Keratinocyte (primary cell): ENCODE measurements at regions not wholly inside any gene's neighbourhood (a gene's known extent, or its start where the extent isn't known, plus 50 kb on each side); places are given as distances from the start of the nearest gene placed in this dataset.

Experiments used
- EZH2 ChIP-seq: IDR thresholded peaks from one replicate; pipeline ENCODE4 v1.6.1; 2012; ENCODE audit warnings: inconsistent platforms, mild to moderate bottlenecking, low read length, moderate library complexity
- TF ChIP-seq, protein P1 (sequence below), 3 experiments: IDR thresholded peaks in 1 of 3; conservative IDR thresholded peaks in 1 of 3; optimal IDR thresholded peaks in 1 of 3; 2 replicates in 2 of 3; 3 replicates in 1 of 3; pipeline versions ENCODE3 to v1.5.1; 2011; ENCODE audit warnings: low read length in 3 of 3, mild to moderate bottlenecking in 3 of 3, moderate library complexity in 2 of 3, control low read depth in 1 of 3, inconsistent platforms in 1 of 3; ENCODE audit not compliant: insufficient read depth in 2 of 3; ENCODE audit errors: extremely low read depth in 1 of 3

DNA sequence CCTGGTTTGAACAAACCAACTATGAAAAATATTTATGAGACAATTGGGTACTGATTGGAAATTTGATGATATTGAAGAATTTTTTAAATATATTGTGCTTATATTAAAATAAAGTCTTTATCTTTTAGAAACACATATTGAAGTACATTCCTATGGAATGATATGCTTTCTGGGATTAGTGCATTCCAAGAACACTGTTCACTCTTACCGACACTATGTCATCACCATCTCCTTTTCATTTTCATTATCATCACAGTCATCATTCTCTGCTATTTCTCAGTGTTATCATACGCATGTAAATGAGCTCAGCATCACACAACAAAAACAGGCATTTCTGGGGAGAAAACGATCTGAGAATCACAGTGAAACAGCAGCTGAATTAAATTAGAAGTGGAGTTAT lies 513.3 kb upstream of the CCDC196 start:
- TF ChIP-seq, protein P1, sequence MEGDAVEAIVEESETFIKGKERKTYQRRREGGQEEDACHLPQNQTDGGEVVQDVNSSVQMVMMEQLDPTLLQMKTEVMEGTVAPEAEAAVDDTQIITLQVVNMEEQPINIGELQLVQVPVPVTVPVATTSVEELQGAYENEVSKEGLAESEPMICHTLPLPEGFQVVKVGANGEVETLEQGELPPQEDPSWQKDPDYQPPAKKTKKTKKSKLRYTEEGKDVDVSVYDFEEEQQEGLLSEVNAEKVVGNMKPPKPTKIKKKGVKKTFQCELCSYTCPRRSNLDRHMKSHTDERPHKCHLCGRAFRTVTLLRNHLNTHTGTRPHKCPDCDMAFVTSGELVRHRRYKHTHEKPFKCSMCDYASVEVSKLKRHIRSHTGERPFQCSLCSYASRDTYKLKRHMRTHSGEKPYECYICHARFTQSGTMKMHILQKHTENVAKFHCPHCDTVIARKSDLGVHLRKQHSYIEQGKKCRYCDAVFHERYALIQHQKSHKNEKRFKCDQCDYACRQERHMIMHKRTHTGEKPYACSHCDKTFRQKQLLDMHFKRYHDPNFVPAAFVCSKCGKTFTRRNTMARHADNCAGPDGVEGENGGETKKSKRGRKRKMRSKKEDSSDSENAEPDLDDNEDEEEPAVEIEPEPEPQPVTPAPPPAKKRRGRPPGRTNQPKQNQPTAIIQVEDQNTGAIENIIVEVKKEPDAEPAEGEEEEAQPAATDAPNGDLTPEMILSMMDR (optimal IDR thresholded peaks at IDR 0.05 in 1 of 3, IDR thresholded peaks at IDR 0.05 in 1 of 3, conservative IDR thresholded peaks at IDR 0.05 in 1 of 3; ENCODE audit: extremely low read depth in 1 of 3, insufficient read depth in 2 of 3, low read length in 3 of 3): no peak
- no peak for TF ChIP-seq EZH2
